GM12878 (cell line): ENCODE measurements at regions not wholly inside any gene's neighbourhood (a gene's known extent, or its start where the extent isn't known, plus 50 kb on each side); places are given as distances from the start of the nearest gene placed in this dataset.

Experiments
- ATAC-seq: fragments of 200-7000 bp; cut with Tn5 transposase; 3 replicates; pipeline ENCODE4 v1.9.1; 2020; ENCODE audit warnings: mild to moderate bottlenecking, moderate library complexity
- BruUV-seq: library from RNA; stranded (reverse); fragments of 400-500 nt; replicated peaks from 2 replicates; lab custom pipeline; 2021; lab: Mats Ljungman, UMichigan
- CTCF ChIA-PET: fragments of 300-600 bp; sonication (Branson Sonifier 250); formaldehyde crosslinking; extraction: SDS; loops from one replicate; lab custom pipeline; 2021; ENCODE audit warnings: inconsistent platforms; lab: Yijun Ruan, JAX
- POLR2A ChIA-PET: fragments of 350-600 bp; formaldehyde crosslinking; extraction: SDS; loops from one replicate; lab custom pipeline; 2021; ENCODE audit warnings: inconsistent platforms; lab: Charles Lee
- RAD21 ChIA-PET: fragments of 300-600 bp; sonication (Branson Sonifier 250); formaldehyde crosslinking; loops from one replicate; lab custom pipeline; 2023; ENCODE audit warnings: antibody characterized with exemption; ENCODE audit not compliant: unreplicated experiment; lab: Charles Lee
- SMC1A ChIA-PET: fragments of 300-600 bp; sonication (Branson Sonifier 250); formaldehyde crosslinking; loops from one replicate; lab custom pipeline; 2023; ENCODE audit not compliant: unreplicated experiment, uncharacterized antibody; lab: Charles Lee
- DNase-seq: peaks from one replicate; pipeline ENCODE4 v3.0.0-alpha.2; 2011; ENCODE audit warnings: low read depth, low spot score
- FAIRE-seq: peaks from 3 replicates; lab custom pipeline; 2011; peaks lifted over from hg19 to GRCh38; lab: Jason Lieb, UNC
- H2AFZ ChIP-seq: 2 replicates; pipeline ENCODE4 v1.6.0; 2011; ENCODE audit warnings: low read depth, low read length, control low read depth; ENCODE audit not compliant: control insufficient read depth
- H3K27ac ChIP-seq: 2 replicates; pipeline ENCODE4 v1.5.1; 2011; ENCODE audit warnings: control low read depth; ENCODE audit not compliant: control insufficient read depth, insufficient read depth
- H3K27me3 ChIP-seq, 2 experiments: replicated peaks in 1 of 2; 2 replicates each; pipeline versions ENCODE4 v1.6.0 to v1.6.1; 2011; ENCODE audit warnings: low read length in 1 of 2; ENCODE audit not compliant: control insufficient read depth in 2 of 2, insufficient read depth in 2 of 2
- H3K36me3 ChIP-seq, 2 experiments: 2 replicates each; pipeline ENCODE4 v1.5.1; 2011; ENCODE audit warnings: low read length in 1 of 2; ENCODE audit not compliant: control insufficient read depth in 2 of 2, insufficient read depth in 2 of 2
- H3K4me1 ChIP-seq: 2 replicates; pipeline ENCODE4 v1.6.1; 2011; ENCODE audit warnings: mild to moderate bottlenecking, low read length, moderate library complexity, mixed read lengths; ENCODE audit not compliant: control insufficient read depth, insufficient read depth
- H3K4me2 ChIP-seq: 2 replicates; pipeline ENCODE4 v1.6.0; 2011; ENCODE audit warnings: control low read depth; ENCODE audit not compliant: control insufficient read depth, insufficient read depth
- H3K4me3 ChIP-seq: fragments of 200-600 bp; sonication (generic); 2 replicates; pipeline ENCODE4 v1.5.1; 2016
- H3K79me2 ChIP-seq: 2 replicates; pipeline ENCODE4 v1.6.0; 2011; ENCODE audit warnings: low read length; ENCODE audit not compliant: control insufficient read depth, insufficient read depth
- H3K9ac ChIP-seq: 2 replicates; pipeline ENCODE4 v1.8.0; 2011; ENCODE audit warnings: low read length, control low read depth, mixed read lengths; ENCODE audit not compliant: control insufficient read depth, insufficient read depth
- H3K9me3 ChIP-seq: replicated peaks from 3 replicates; pipeline ENCODE4 v1.5.1; 2011; ENCODE audit warnings: mild to moderate bottlenecking, low read length; ENCODE audit not compliant: control insufficient read depth, insufficient read depth
- H4K20me1 ChIP-seq: 2 replicates; pipeline ENCODE4 v1.6.0; 2011; ENCODE audit not compliant: control insufficient read depth, insufficient read depth
- CBFB ChIP-seq: IDR thresholded peaks from 2 replicates; pipeline ENCODE4 v1.6.1; 2016; ENCODE audit warnings: antibody characterized with exemption, low read depth
- CBX5 ChIP-seq: sonication (generic); IDR thresholded peaks from 2 replicates; pipeline ENCODE4 v1.6.1; 2016; ENCODE audit warnings: low read depth, moderate library complexity, mild to moderate bottlenecking, inconsistent platforms
- ESRRA ChIP-seq: IDR thresholded peaks from 2 replicates; pipeline ENCODE4 v1.6.1; 2012; ENCODE audit warnings: mild to moderate bottlenecking, low read length, improper control_type of control experiment
- ETV6 ChIP-seq, 2 experiments: fragments of 450-650 bp in 1 of 2; IDR thresholded peaks in 1 of 2; conservative IDR thresholded peaks in 1 of 2; 2 replicates each; pipeline ENCODE4 v1.6.1; 2014; ENCODE audit warnings: antibody characterized with exemption in 1 of 2, borderline replicate concordance in 1 of 2, low read depth in 1 of 2, mild to moderate bottlenecking in 1 of 2, moderate library complexity in 1 of 2
- LARP7 ChIP-seq: fragments of 450-650 bp; IDR thresholded peaks from 2 replicates; pipeline ENCODE4 v1.6.1; 2017; ENCODE audit warnings: mild to moderate bottlenecking
- NFXL1 ChIP-seq: fragments of 450-650 bp; IDR thresholded peaks from 2 replicates; pipeline ENCODE4 v1.6.1; 2017; ENCODE audit warnings: antibody characterized with exemption, mild to moderate bottlenecking, borderline replicate concordance
- POLR2A ChIP-seq: IDR thresholded peaks from 2 replicates; pipeline ENCODE4 v1.6.1; 2011; ENCODE audit warnings: low read depth, mild to moderate bottlenecking, low read length
- POLR2AphosphoS5 ChIP-seq: IDR thresholded peaks from 2 replicates; pipeline ENCODE4 v1.6.1; 2011; ENCODE audit warnings: mild to moderate bottlenecking, low read length, inconsistent platforms
- RELA ChIP-seq: fragments of 450-650 bp; IDR thresholded peaks from 2 replicates; pipeline ENCODE4 v1.8.0; 2014; ENCODE audit warnings: borderline replicate concordance; ENCODE audit not compliant: partially characterized antibody
- SMC3 ChIP-seq: IDR thresholded peaks from 2 replicates; pipeline ENCODE4 v1.6.1; 2011; ENCODE audit warnings: low read length, improper control_type of control experiment, borderline replicate concordance
- WRNIP1 ChIP-seq: IDR thresholded peaks from 2 replicates; pipeline ENCODE4 v1.6.1; 2011; ENCODE audit warnings: low read depth, low read length, improper control_type of control experiment, borderline replicate concordance
- ZBED1 ChIP-seq: IDR thresholded peaks from 2 replicates; pipeline ENCODE4 v1.6.1; 2016; ENCODE audit warnings: borderline replicate concordance
- ZNF274 ChIP-seq: IDR thresholded peaks from one replicate; pipeline ENCODE4 v1.8.0; 2011; ENCODE audit not compliant: insufficient read length, insufficient read depth
- ZZZ3 ChIP-seq: IDR thresholded peaks from 2 replicates; pipeline ENCODE4 v1.6.1; 2011; ENCODE audit warnings: low read depth; ENCODE audit not compliant: control insufficient read depth, insufficient read length
- WGBS: methylation state at CpG from one replicate; pipeline ENCODE4 v1.1.6; 2016; ENCODE audit warnings: low lambda C conversion rate; ENCODE audit not compliant: insufficient replicate concordance, insufficient coverage; ENCODE audit errors: missing lambda C conversion rate; 5-methylcytosine and 5-hydroxymethylcytosine counted together
- in situ Hi-C: fragments of 300-500 bp; cut with MboI; formaldehyde crosslinking; loops from 9 replicates; pipeline ENCODE4 v1.14.3; 2018; ENCODE audit warnings: mixed read lengths
- intact Hi-C: fragments of 100-400 bp; cut with micrococcal nuclease; formaldehyde crosslinking; loops from one replicate; pipeline ENCODE4 v1.14.2; 2022; ENCODE audit not compliant: unreplicated experiment
- TF ChIP-seq, protein P1 (sequence below): IDR thresholded peaks from 2 replicates; pipeline ENCODE4 v1.6.1; 2012; ENCODE audit warnings: mild to moderate bottlenecking, low read depth, low read length

DNA sequence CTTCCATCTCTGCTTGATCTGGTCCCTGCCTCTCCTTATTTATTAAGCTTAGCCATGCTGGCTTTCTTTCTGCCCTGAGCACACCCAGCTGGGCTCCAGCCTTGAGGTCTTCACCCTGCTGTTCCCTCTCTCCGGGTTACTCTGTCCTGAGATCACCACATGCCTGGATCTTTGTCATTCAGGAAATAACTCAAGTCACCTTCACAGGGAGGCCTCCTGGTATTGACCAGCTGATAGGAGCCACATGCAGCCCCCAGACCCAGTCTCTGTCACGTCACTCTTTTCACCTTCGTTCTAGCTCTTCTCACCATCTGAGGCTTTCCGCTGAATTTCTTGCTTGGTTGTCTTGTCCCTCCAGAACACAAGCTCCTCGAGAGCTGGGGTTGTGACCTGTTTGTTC is 114.4 kb downstream of the TSN start:
- H3K4me2 ChIP-seq: no peak overlapping the region
- DNase-seq: no peak
- H3K9me3 ChIP-seq: no peaks in the 10 kb centered on the region
- TF ChIP-seq ZBED1 (no peak), NFXL1 (no peak), LARP7 (no peak), ZNF274 (no peak), WRNIP1 (no peak)
- no peaks in the 10 kb centered on the region; a peak in 2 of 4 replicates for H3K27me3 ChIP-seq
- no peak overlapping the region for H2AFZ ChIP-seq
- H3K9ac ChIP-seq: no peak overlapping the region
- no peaks in the 10 kb centered on the region for H3K79me2 ChIP-seq
- ChIA-PET POLR2A (no interaction called here), CTCF (no interaction called here), RAD21 (no interaction called here), SMC1A (interaction anchor here (0.9 kb wide), 1 partner anchor 10 kb away, joined by 3 read pairs; no protein-coding TSS in a partner anchor)
- H3K36me3 ChIP-seq: no peaks in the 10 kb centered on the region
- ATAC-seq: no peak
- BruUV-seq: no TSS peak
- in situ Hi-C loops (no loop called here), intact Hi-C loops (no loop called here)
- H4K20me1 ChIP-seq: no peaks in the 10 kb centered on the region
- FAIRE-seq: no peak
- WGBS: 24% methylated on average over 5 of the region's 5 CpGs
- no peak overlapping the region for H3K4me3 ChIP-seq
- no peaks in the 10 kb centered on the region for H3K4me1 ChIP-seq
- no peak overlapping the region for H3K27ac ChIP-seq

DNA sequence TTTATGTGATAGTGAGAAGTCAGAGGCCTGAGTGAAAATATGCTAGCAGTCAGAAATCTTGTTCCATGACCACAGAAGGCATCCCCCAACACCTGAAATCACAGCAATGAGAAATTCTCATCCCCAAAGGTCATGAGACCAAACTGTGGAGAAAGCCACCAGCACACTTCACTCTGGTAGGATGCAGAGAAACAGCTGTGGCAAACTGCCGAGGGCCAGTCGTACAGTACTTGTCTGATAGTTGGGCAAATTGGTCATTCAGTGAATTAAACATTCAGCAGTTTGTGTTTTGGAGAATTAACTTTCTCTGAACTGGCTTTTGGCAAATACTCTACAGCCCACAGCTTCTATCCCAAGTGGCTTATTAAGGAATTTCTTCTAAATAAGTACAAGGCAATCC is 117.2 kb downstream of the TSN start:
- WGBS: 85% methylated on average over 2 of the region's 2 CpGs
- POLR2A ChIA-PET: no interaction called here
- Histone ChIP-seq H4K20me1 (no peaks in the 10 kb centered on the region), H3K9ac (no peak overlapping the region), H3K4me2 (no peak overlapping the region), H3K4me3 (no peak overlapping the region), H2AFZ (no peak overlapping the region), H3K27ac (no peak overlapping the region), H3K9me3 (no peaks in the 10 kb centered on the region), H3K79me2 (no peaks in the 10 kb centered on the region), H3K4me1 (no peaks in the 10 kb centered on the region), H3K36me3 (no peaks in the 10 kb centered on the region), H3K27me3 (no peaks in the 10 kb centered on the region; a peak in 1 of 4 replicates)
- SMC1A ChIA-PET: no interaction called here
- RAD21 ChIA-PET: no interaction called here
- CTCF ChIA-PET: no interaction called here
- no peak for FAIRE-seq
- intact Hi-C loops (no loop called here), in situ Hi-C loops (no loop called here)
- ATAC-seq: no peak
- no TSS peak for BruUV-seq
- no peak for DNase-seq
- no peak for TF ChIP-seq CBX5
- TF ChIP-seq CBFB: no peak
- TF ChIP-seq SMC3: no peak
- no peak for TF ChIP-seq POLR2AphosphoS5
- no peak for TF ChIP-seq RELA
- no peak for TF ChIP-seq ZZZ3
- no peak for TF ChIP-seq ESRRA
- TF ChIP-seq, protein P1, sequence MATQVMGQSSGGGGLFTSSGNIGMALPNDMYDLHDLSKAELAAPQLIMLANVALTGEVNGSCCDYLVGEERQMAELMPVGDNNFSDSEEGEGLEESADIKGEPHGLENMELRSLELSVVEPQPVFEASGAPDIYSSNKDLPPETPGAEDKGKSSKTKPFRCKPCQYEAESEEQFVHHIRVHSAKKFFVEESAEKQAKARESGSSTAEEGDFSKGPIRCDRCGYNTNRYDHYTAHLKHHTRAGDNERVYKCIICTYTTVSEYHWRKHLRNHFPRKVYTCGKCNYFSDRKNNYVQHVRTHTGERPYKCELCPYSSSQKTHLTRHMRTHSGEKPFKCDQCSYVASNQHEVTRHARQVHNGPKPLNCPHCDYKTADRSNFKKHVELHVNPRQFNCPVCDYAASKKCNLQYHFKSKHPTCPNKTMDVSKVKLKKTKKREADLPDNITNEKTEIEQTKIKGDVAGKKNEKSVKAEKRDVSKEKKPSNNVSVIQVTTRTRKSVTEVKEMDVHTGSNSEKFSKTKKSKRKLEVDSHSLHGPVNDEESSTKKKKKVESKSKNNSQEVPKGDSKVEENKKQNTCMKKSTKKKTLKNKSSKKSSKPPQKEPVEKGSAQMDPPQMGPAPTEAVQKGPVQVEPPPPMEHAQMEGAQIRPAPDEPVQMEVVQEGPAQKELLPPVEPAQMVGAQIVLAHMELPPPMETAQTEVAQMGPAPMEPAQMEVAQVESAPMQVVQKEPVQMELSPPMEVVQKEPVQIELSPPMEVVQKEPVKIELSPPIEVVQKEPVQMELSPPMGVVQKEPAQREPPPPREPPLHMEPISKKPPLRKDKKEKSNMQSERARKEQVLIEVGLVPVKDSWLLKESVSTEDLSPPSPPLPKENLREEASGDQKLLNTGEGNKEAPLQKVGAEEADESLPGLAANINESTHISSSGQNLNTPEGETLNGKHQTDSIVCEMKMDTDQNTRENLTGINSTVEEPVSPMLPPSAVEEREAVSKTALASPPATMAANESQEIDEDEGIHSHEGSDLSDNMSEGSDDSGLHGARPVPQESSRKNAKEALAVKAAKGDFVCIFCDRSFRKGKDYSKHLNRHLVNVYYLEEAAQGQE: no peak
- TF ChIP-seq WRNIP1: no peak
- TF ChIP-seq ETV6 (conservative IDR thresholded peaks at IDR 0.05 in 1 of 2, IDR thresholded peaks at IDR 0.05 in 1 of 2; ENCODE audit: borderline replicate concordance in 1 of 2, low read depth in 1 of 2): no peak
- no peak for TF ChIP-seq POLR2A
